Transverse colon (tissue), 3 donors: ENCODE measurements at regions not wholly inside any gene's neighbourhood (a gene's known extent, or its start where the extent isn't known, plus 50 kb on each side); places are given as distances from the start of the nearest gene placed in this dataset.

Source experiments
- CTCF ChIP-seq, 5 experiments: fragments of 200-600 bp in 3 of 5; fragments of 450-650 bp in 2 of 5; sonication (generic) in 3 of 5; IDR thresholded peaks; 1 replicate in 2 of 5; 2 replicates in 3 of 5; pipeline ENCODE4 v1.5.1; 2016 to 2017; ENCODE audit warnings: antibody characterized with exemption in 5 of 5, inconsistent platforms in 3 of 5, mild to moderate bottlenecking in 2 of 5, moderate library complexity in 1 of 5
- EP300 ChIP-seq: sonication (generic); formaldehyde crosslinking; IDR thresholded peaks from one replicate; pipeline ENCODE4 v1.6.1; 2017; ENCODE audit warnings: antibody characterized with exemption, low read depth

DNA sequence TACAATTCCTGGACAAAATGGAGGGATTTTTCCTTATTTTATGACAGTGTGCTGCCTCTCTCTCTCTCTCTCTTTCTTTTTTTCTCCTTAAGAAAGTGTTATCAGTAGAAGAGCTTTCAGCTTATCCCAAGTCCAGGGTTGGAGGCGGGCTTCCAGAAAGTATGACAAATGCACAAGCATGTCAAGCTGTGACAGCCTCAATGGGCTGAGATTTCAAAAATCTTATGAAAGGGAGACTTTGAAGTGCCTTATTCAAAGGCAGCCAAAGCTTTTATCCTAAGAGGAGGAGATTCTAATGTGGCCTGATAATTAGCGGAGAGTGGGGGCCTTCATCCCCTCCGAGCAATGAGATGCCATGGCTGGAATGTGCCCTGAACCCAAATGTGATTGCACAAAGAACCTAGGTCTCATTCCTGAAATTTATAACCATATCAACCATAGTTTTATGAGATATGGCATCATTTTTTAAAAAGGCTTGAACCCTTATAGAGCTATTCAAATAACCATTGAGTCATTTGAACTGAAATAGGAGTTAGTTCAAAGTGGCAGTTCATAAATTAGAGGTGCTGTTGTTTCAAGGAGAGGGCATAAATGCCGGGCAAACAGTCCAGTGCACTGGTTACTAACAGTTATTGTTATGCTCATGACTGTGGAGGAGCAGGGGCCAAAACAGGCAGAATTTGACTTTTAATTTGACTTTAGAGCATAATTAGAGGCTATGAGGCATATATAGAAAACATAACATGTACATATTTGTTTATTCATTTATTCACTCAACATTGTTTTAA lies 261.6 kb upstream of the THRB start:
- TF ChIP-seq EP300 = no peak
- no peak for TF ChIP-seq CTCF (IDR thresholded peaks at IDR 0.05)
